Hepatocyte (in vitro differentiated cells): ENCODE measurements at regions not wholly inside any gene's neighbourhood (a gene's known extent, or its start where the extent isn't known, plus 50 kb on each side); places are given as distances from the start of the nearest gene placed in this dataset.

Experiments
- CTCF ChIP-seq: fragments of 200-600 bp; sonication (generic); IDR thresholded peaks from 2 replicates; pipeline ENCODE4 v1.5.1; 2016; ENCODE audit warnings: antibody characterized with exemption, mild to moderate bottlenecking; ENCODE audit not compliant: poor library complexity
- EZH2 ChIP-seq: fragments of 200-600 bp; sonication (generic); IDR thresholded peaks from 2 replicates; pipeline ENCODE4 v1.6.1; 2016; ENCODE audit warnings: antibody characterized with exemption, mild to moderate bottlenecking, borderline replicate concordance
- EZH2phosphoT487 ChIP-seq: fragments of 200-600 bp; sonication (generic); IDR thresholded peaks from one replicate; pipeline ENCODE4 v1.6.1; 2018; ENCODE audit warnings: antibody characterized with exemption, mild to moderate bottlenecking, low read depth, moderate library complexity; ENCODE audit not compliant: unreplicated experiment, severe bottlenecking

- TF ChIP-seq EZH2phosphoT487 (no peak), CTCF (no peak), EZH2 (no peak)
Measured at GRCh38 chr14:38110258-38110657, 97.4 kb upstream of the SSTR1 start.
